Gastrocnemius medialis (tissue), 4 donors: ENCODE measurements at regions not wholly inside any gene's neighbourhood (a gene's known extent, or its start where the extent isn't known, plus 50 kb on each side); places are given as distances from the start of the nearest gene placed in this dataset.

Source experiments
- ATAC-seq, 2 donors: fragments of 150-250 bp; one replicate each; pipeline ENCODE4 v1.9.1; 2016
- DNase-seq, 2 donors: peaks; one replicate each; pipeline ENCODE4 v3.0.0-alpha.2; 2019
- H3K27ac ChIP-seq, 4 donors: fragments of 200-600 bp; sonication (generic); 1 replicate in 1 of 4; 2 replicates in 3 of 4; pipeline ENCODE4 v1.5.1; 2016 to 2018; ENCODE audit warnings: mild to moderate bottlenecking in 2 of 4, moderate library complexity in 1 of 4
- H3K27me3 ChIP-seq, 3 donors: fragments of 200-600 bp; sonication (generic) in 2 of 3; 1 replicate in 1 of 3; 2 replicates in 2 of 3; pipeline versions ENCODE4 v1.5.1 to v1.6.0; 2016 to 2019; ENCODE audit warnings: mild to moderate bottlenecking in 1 of 3, moderate library complexity in 1 of 3
- H3K36me3 ChIP-seq, 2 donors: fragments of 200-600 bp; sonication (generic) in 1 of 2; one replicate each; pipeline ENCODE4 v1.5.1; 2017 to 2018
- H3K4me1 ChIP-seq, 2 donors: fragments of 200-600 bp; sonication (generic) in 1 of 2; one replicate each; pipeline ENCODE4 v1.5.1; 2016 to 2017; ENCODE audit warnings: mild to moderate bottlenecking in 2 of 2
- H3K4me3 ChIP-seq, 4 donors: fragments of 200-600 bp; sonication (generic) in 3 of 4; 1 replicate in 1 of 4; 2 replicates in 3 of 4; pipeline ENCODE4 v1.5.1; 2016 to 2019; ENCODE audit warnings: mild to moderate bottlenecking in 2 of 4
- H3K9me3 ChIP-seq, 3 donors: fragments of 200-600 bp; sonication (generic) in 2 of 3; 1 replicate in 1 of 3; 2 replicates in 2 of 3; pipeline ENCODE4 v1.5.1; 2016 to 2019
- POLR2A ChIP-seq, 2 donors: fragments of 450-650 bp; IDR thresholded peaks; one replicate each; pipeline ENCODE4 v1.6.1; 2017; ENCODE audit warnings: antibody characterized with exemption in 2 of 2, mild to moderate bottlenecking in 2 of 2, moderate library complexity in 2 of 2
- in situ Hi-C, 4 donors: fragments of 200-750 bp; cut with MboI; loops; one replicate each; pipeline versions ENCODE4 v1.15.0 to v1.8.0; 2017; ENCODE audit warnings: low sequenced_read_pairs in 4 of 4
- intact Hi-C: fragments of 100-400 bp; cut with DNase I; formaldehyde crosslinking; loops from one replicate; pipeline ENCODE4 v1.15.1; 2023; ENCODE audit warnings: low total_unique reads
- TF ChIP-seq, protein P1 (sequence below), 5 experiments: fragments of 450-650 bp in 3 of 5; fragments of 200-600 bp in 2 of 5; sonication (generic) in 2 of 5; IDR thresholded peaks in 4 of 5; conservative IDR thresholded peaks in 1 of 5; 1 replicate in 4 of 5; 2 replicates in 1 of 5; pipeline ENCODE4 v1.5.1; 2016 to 2019; ENCODE audit warnings: antibody characterized with exemption in 5 of 5, mild to moderate bottlenecking in 3 of 5, moderate library complexity in 3 of 5

DNA sequence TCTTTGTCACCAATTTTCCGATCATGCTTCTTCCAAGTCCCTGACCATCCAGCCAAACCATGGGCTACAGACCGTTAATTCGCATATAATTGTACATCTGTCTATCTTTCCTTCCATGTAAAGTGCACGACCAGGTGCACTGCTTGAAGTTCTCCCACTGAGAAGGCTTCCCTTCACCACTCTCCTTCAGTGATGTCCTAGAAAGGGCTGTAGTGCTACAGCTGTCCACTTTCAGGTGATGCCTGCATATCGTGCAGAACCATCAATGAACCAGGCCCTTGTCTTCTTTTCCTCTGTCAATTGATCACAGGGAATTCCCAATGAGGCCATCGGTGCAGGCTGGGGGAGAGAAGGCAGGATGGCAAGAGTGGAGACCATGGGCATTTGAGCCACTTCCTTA, 148.9 kb downstream of the TMEM182 start:
- DNase-seq = no peak
- Histone ChIP-seq H3K27ac (no peak overlapping the region), H3K4me3 (no peak overlapping the region), H3K27me3 (no peaks in the 10 kb centered on the region), H3K4me1 (no peaks in the 10 kb centered on the region), H3K9me3 (no peaks in the 10 kb centered on the region), H3K36me3 (no peaks in the 10 kb centered on the region)
- in situ Hi-C loops = no loop called here
- TF ChIP-seq, protein P1, sequence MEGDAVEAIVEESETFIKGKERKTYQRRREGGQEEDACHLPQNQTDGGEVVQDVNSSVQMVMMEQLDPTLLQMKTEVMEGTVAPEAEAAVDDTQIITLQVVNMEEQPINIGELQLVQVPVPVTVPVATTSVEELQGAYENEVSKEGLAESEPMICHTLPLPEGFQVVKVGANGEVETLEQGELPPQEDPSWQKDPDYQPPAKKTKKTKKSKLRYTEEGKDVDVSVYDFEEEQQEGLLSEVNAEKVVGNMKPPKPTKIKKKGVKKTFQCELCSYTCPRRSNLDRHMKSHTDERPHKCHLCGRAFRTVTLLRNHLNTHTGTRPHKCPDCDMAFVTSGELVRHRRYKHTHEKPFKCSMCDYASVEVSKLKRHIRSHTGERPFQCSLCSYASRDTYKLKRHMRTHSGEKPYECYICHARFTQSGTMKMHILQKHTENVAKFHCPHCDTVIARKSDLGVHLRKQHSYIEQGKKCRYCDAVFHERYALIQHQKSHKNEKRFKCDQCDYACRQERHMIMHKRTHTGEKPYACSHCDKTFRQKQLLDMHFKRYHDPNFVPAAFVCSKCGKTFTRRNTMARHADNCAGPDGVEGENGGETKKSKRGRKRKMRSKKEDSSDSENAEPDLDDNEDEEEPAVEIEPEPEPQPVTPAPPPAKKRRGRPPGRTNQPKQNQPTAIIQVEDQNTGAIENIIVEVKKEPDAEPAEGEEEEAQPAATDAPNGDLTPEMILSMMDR (IDR thresholded peaks at IDR 0.05 in 4 of 5, conservative IDR thresholded peaks at IDR 0.05 in 1 of 5) = no peak
- TF ChIP-seq POLR2A (IDR thresholded peaks at IDR 0.05) = no peak
- intact Hi-C loops = no loop called here
- ATAC-seq = no peak

DNA sequence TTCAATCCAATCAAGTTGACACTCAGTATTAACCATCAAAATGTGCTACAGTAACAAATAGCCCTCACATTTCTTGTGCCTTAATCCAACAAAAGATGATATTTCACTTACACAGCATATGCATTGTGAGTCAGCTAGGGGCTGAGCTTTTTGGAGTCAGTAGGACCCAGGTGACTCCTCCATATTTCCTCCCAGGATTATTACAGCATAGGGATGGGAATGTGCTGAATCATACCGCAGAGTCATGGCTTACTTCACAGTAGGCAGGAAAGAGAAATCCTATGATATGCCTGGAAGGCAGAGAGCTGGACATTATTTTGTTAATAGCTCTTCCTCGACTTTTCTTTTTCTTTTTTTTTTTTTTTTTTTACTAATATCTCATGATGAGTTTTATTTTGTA, 153.3 kb downstream of the TMEM182 start:
- DNase-seq = no peak
- no peak for TF ChIP-seq POLR2A (IDR thresholded peaks at IDR 0.05)
- TF ChIP-seq, protein P1 (IDR thresholded peaks at IDR 0.05 in 4 of 5, conservative IDR thresholded peaks at IDR 0.05 in 1 of 5) = no peak
- no peaks in the 10 kb centered on the region for H3K36me3 ChIP-seq
- no peak for ATAC-seq
- in situ Hi-C loops (no loop called here), intact Hi-C loops (no loop called here)
- no peaks in the 10 kb centered on the region for H3K9me3 ChIP-seq
- H3K4me1 ChIP-seq = no peaks in the 10 kb centered on the region
- no peak overlapping the region for H3K4me3 ChIP-seq
- H3K27me3 ChIP-seq = no peaks in the 10 kb centered on the region
- H3K27ac ChIP-seq = no peak overlapping the region

DNA sequence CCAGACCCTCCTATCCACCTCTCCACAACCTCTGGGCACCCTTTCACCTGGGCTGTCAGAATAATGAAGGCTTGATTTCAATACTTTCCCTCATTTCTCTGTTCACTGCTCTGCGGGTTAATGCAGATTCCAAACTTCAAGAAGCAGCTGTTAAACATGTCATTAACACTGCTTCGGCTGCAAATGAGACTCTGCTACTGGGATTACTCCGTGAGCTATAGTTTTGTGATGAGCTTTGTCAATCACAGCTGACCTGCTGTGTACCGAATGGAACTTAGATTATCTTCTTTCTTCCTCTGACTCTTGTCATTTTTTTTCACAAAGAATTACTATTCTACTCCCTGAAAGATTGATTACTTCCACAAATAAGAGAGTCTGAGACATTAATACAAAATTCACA, 160.5 kb downstream of the TMEM182 start:
- intact Hi-C loops = no loop called here
- no peaks in the 10 kb centered on the region for H3K4me1 ChIP-seq
- no peaks in the 10 kb centered on the region for H3K36me3 ChIP-seq
- no peaks in the 10 kb centered on the region for H3K27me3 ChIP-seq
- DNase-seq = no peak
- ATAC-seq = no peak
- no peak overlapping the region for H3K27ac ChIP-seq
- TF ChIP-seq POLR2A (IDR thresholded peaks at IDR 0.05) = no peak
- TF ChIP-seq, protein P1 (IDR thresholded peaks at IDR 0.05 in 4 of 5, conservative IDR thresholded peaks at IDR 0.05 in 1 of 5) = no peak
- in situ Hi-C loops = no loop called here
- H3K4me3 ChIP-seq = no peak overlapping the region
- no peaks in the 10 kb centered on the region for H3K9me3 ChIP-seq

DNA sequence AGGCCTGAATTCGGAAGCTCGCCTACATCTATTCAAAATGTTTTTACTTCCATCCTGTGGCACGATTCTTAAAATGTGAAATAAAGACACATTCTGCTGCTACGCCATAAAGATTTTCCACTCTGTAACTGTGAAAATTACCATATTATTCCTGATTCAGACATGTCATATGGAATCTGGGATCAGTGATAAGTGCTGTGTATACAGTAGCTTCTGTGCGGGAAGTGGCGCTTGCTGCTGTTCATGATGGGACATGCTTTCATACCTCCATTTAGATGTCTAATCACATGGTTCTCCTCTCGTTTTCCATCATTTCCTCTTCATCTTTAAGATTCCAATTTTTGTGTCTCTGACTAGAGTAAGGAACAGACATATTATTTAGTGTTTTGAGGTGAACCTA, 163.2 kb downstream of the TMEM182 start:
- Histone ChIP-seq H3K9me3 (no peaks in the 10 kb centered on the region), H3K36me3 (no peaks in the 10 kb centered on the region), H3K4me1 (no peaks in the 10 kb centered on the region), H3K4me3 (no peak overlapping the region), H3K27ac (no peak overlapping the region), H3K27me3 (no peaks in the 10 kb centered on the region)
- in situ Hi-C loops = no loop called here
- TF ChIP-seq, protein P1 (IDR thresholded peaks at IDR 0.05 in 4 of 5, conservative IDR thresholded peaks at IDR 0.05 in 1 of 5) = no peak
- TF ChIP-seq POLR2A (IDR thresholded peaks at IDR 0.05) = no peak
- intact Hi-C loops = no loop called here
- DNase-seq (no peak), ATAC-seq (no peak)

DNA sequence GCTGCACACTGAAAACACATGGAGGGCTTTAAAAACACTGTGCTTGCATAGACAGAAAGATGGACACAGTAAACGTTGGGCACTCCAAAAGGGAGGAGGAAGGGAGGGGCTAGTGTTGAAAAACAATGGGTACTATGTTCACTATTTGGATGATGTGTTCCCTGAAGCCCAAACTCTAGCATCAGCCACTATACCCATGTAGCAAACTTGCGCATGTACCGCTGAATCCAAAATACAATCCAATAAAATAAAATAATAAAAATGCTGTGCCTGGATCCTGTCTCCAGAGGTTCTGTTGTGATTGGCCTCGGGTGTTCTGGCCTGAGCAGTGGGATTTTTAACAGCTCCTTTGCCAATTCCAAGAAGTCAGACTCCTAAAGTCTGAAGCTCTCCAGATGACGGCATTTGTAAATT, 166.0 kb downstream of the TMEM182 start:
- no peak for DNase-seq
- H3K27ac ChIP-seq = no peak overlapping the region
- H3K9me3 ChIP-seq = no peaks in the 10 kb centered on the region
- H3K36me3 ChIP-seq = no peaks in the 10 kb centered on the region
- no peak overlapping the region for H3K4me3 ChIP-seq
- TF ChIP-seq, protein P1 (IDR thresholded peaks at IDR 0.05 in 4 of 5, conservative IDR thresholded peaks at IDR 0.05 in 1 of 5) = no peak
- no peak for TF ChIP-seq POLR2A (IDR thresholded peaks at IDR 0.05)
- intact Hi-C loops (no loop called here), in situ Hi-C loops (no loop called here)
- no peaks in the 10 kb centered on the region for H3K4me1 ChIP-seq
- H3K27me3 ChIP-seq = no peaks in the 10 kb centered on the region
- no peak for ATAC-seq
